GOT3 (cell line): ENCODE measurements at regions not wholly inside any gene's neighbourhood (a gene's known extent, or its start where the extent isn't known, plus 50 kb on each side); places are given as distances from the start of the nearest gene placed in this dataset.
"Not testable (repeated sequence)": the region's sequence is repeated elsewhere in the genome, so short reads cannot be mapped to it uniquely, and the experiment has no call there.

Experiments used
- DNase-seq: peaks from one replicate; lab custom pipeline; 2025; ENCODE audit warnings: mixed read lengths; lab: John Stamatoyannopoulos, UW

DNA sequence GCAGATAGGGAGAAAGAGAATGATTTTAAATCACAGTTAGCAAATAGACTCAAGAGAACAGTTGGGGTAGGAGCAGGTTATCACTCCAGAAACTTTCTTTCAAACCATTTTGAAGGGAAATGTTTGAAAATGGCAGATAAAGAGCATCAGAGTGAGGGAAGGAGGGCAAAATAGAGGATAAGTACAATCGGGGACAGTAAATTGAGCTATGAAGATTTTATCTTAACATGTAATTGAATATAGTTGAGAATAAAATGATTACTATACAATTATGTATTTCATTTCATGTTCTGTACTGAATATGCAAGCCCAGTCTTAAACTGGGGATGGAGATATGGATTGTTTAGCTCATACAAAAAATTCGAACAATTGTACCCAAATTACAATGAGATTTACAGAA lies 54.0 kb downstream of the MAP10 start:
- no peak for DNase-seq

DNA sequence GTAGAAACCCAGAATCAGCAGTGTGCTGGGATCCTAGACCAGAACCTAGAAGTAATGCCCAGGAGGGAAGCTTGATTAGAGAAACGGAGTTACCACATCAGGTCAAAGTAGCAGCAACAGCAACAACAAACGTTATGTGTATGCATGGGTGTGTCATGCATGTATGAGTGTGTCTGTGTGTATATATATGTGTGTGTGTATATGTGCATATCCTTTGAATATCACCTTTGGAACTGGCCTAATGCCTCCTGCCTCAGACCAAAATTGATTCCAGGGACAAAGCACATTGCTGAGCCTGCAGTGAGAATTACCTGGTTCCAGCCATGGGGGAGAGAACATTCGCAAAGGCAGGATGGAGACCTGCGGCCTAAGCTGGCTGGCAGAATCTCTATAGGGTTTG lies 55.9 kb downstream of the MAP10 start:
- DNase-seq = no peak

DNA sequence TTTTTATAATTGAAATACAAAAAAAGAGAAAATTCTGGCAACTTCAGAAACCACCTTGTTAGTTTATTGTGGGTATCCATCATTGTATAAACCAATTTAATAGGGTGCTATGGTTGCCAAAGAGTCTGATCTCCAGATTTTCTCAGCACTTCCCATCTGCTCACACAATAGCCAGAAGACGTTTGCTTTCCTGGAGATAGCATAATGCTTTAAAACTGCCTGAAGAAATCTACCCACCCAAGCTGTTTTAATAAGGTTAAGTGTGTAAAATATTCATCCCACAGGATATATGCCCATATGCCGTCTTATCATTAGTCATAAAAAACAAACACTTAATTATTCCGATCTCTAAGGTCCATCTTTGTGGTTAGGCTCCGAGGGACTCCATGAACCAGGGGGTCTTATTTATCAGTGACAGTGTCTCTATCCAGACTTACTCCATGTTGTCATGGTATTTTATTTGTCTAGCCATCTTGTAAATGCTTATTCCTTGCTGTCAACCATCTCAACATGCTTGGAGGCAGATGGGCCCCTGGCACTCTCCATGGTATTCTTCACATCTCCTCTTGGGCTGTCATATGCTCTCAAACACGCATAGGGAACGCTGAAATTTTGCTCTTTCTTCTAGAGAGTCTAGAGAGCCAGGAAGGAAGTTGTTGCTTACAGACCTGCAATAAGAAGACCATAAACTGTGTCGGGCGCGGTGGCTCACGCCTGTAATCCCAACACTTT lies 58.5 kb downstream of the MAP10 start:
- no peak for DNase-seq

DNA sequence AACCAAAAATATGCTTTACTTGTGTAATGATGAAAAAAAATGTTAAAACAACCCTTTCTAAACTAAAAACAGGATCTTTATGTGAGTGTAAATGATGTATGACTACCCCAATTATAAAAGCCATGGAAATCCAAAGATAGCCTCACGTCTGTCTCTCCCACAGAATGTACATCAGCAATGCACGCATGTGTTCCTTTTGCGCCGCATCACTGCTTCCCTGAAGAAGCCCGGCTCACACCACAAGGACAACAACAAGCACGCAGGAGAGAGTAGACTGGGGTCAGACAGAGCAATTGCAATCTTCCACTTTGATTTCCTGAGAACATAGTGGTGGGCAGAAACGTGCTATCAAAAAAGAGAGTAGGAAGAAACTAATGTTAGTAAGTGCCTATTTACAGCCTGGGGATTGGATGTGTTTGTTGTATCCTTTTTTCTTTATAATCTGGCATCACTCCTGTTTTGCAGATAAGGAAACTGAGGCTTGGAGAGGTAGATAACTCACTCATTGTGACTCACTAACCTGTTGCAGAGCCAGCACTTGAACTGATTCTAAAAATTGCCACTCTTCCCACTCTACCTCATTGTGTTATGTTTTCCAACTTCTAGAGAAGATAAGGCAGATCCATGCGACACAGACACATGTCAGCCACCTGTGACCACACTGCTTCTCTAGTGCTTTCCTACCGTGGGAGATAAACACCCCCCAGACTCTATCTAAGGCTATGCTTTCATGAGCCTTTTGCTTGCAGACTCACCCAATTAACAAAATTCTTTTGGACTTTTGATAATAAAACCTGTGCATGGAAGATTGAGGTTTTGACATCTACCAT lies 60.1 kb downstream of the MAP10 start:
- no peak for DNase-seq

DNA sequence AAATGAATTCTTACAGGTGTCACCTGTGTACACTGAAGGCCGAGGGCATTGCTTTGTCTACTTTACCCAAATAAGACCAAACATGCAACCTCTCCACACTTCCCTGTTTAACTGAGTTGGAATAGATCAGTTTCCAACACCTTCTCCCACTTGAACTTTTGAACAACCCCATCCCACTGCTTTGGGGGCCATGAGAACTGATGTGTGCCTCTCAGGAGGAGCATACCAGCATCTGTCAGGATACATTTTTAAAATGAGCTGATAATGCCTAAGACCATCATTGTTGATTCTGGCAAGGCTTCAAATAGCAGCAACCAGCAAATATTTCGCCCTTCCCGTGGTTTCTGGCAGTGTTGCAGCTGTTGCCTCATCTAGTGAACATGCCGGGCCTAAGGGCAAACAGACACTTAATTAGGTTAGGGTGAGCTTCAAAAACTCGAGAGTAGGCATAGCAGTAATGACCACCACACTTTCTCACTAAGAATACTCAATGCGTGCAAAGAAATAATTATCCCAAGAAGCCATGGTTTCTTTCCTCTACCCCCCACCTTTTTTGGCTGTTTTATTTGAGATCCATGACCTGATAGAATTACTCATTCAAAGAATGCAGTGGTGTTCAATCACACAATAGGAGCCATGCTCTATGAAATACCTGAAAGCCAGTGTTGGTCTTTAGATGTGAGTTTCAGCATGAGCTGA lies 63.7 kb downstream of the MAP10 start:
- DNase-seq = peak; percentile 76

DNA sequence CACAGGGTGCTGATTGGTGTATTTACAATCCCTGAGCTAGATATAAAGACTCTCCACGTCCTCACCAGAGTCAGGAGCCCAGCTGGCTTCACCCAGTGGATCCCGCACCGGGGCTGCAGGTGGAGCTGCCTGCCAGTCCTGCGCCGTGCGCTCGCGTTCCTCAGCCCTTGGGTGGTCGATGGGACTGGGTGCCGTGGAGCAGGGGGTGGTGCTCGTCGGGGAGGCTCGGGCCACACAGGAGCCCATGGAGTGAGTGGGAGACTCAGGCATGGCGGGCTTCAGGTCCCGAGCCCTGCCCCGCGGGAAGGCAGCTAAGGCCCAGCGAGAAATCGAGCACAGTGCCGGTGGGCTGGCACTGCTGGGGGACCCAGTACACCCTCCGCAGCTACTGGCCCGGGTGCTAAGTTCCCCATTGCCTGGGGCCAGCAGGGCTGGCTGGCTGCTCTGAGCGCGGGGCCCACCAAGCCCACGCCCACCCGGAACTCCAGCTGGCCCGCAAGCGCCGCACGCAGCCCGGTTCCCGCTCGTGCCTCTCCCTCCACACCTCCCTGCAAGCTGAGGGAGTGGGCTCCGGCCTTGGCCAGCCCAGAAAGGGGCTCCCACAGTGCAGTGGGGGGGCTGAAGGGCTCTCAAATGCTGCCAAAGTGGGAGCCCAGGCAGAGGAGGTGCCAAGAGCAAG lies 66.2 kb downstream of the MAP10 start:
- DNase-seq = not testable (repeated sequence)

DNA sequence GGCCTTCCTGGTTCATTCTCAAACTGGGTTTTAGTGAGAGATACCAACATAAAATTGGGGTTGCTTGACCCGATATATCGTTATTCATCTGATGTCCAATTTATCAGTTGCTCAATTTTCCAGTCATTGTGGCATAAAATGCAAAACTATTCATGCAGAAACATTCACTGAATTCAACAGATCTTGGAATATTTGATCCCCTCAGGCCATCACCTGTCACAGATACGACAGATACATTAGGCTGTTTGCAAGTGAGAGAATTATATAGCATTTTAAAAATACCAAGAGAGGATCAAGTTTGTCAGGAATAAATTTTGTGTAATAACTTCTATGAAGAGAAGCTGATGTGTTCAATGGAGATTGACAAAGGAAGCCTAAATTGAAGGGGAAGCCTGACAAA lies 67.1 kb downstream of the MAP10 start:
- no peak for DNase-seq

DNA sequence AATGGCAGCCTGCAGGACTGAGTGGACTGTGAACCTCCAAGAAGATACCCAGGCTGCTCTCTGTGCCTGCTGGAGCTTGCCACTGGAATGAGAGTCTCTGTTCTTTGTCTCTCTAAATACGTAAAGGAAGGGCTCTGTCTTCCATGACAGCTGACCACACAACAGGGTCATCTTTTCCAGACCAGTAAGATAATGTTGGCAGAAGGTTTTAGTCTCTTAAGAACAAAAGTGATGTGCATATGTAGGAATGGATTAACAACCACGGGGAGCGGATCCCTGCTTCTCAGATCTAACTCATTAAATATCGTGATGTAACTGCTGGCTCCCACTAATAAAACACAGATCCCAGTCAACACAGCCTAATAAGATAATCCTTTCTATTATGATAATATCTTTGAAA lies 67.5 kb downstream of the MAP10 start:
- DNase-seq = no peak

DNA sequence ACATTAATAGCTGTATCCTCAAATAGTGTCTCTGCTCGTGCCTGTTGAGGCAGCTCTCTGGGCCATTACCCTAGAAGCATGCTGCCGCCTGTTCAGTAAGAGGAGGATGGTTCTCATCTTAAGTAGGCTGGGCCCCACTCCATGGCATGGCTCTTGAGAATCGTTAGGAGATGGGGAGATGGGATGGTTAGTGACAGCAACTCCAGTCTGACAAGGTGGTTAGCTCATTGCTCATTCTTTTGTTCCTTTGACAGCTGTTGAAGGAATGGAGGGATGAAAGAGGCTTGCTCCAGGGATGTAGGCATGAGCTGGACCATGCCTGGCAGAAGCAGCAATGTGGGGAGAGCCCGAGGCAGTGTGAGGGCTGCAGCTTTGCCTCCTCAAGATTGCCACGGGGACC lies 68.2 kb downstream of the MAP10 start:
- no peak for DNase-seq

DNA sequence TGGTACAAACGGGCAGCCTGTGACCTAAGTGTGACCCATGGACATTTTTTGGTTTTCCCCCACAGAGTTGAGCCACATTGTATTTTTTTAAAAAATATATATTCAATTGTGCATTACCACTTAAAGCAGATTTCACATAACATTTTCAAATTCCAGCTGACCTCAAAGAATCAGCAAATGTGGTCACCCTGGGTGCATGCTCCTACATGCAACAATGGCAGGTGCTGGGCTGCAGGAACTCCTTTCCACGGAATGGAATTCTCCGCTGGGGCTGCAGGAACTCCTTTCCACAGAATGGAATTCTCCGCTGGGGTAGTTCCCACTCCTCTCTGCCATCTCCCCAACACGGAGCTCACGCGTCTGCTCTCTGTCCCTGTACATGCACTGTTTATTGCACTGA lies 68.7 kb downstream of the MAP10 start:
- DNase-seq = no peak

DNA sequence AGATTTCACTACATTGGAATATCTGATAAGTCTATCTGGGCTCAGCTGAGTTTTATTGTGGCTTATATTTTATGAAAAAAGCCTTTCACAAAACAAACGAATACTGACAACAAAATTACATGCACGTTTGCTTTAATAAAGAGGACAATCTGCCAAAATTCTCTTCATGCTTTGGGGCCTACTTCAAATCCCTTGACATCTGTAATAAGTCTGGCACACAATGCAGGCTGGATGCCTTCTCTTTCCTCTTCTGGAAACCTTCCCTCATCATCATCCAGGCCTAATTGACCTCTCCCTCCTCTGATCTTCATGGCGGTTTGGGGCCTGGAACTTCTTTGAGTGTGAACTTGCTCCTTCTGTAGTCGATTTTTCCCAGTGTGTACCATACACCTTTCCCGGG lies 70.3 kb downstream of the MAP10 start:
- DNase-seq = no peak

DNA sequence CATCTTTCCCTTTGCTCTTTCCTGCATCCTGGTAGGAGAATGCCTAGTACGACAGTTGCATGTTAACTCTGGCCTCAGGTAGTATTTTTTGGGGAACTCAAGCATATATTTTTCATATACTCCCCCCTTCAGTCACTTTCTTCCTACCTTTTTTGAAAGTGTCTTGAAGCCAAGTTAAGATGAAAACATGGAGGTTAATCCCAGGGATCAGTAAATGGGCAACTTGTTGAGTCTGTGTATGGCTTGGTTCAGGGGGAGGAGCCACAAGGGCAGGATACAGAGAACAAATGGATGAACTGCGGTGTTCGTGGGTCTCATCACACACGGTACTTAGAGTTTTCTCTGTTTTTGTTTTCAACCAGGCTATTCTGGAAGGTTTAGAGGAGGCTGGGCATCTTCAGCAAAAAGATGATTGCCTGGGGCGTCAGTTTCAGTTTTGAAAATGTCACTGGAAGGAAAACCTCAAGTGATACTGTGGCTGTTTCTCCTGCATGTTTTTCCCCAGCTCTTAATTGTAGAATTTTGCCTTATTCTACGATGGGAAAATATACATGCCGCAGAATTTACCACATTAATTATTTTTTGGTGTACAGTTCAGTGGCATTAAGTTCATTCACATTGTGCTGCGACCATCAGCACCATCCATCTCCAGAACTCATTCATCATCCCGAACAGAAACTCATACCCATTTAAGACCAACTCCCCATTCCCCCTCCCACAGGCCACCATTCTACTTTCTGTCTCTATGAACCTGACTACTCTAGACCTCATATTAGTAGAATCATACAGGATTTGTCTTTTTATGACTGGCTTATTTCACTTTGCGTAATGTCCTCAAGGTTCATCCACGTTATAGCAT lies 71.5 kb downstream of the MAP10 start:
- DNase-seq = no peak

DNA sequence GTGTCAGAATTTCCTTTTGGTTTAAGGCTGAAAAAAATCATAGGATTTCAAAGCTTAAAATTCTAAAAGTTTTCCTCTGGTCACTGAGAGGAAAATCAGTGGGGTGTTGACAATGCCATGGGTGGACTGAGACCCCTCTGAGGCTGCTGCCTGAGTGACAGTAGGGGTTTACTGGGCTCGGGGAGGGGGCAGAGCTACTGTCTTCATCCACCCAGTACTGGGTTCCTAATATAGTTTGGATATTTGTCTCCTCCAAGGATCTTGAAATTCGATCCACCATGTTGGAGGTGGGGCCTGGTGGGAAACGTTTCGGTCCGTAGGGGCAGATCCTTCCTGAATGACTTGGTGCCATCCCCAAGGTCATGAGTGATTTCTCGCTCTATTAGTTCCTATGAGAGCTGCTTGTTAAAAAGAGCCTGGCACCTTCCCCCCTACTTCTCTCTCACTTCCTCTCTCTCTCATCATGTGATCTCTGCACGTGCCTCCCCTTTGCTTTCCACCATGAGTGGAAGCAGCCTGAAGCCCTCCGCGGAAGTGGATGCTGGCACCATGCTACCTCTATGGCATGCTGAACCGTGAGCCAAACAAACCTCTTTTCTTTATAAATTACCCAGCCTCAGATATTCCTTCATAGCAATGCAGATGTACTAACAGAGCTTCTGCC lies 72.3 kb downstream of the MAP10 start:
- DNase-seq = no peak

DNA sequence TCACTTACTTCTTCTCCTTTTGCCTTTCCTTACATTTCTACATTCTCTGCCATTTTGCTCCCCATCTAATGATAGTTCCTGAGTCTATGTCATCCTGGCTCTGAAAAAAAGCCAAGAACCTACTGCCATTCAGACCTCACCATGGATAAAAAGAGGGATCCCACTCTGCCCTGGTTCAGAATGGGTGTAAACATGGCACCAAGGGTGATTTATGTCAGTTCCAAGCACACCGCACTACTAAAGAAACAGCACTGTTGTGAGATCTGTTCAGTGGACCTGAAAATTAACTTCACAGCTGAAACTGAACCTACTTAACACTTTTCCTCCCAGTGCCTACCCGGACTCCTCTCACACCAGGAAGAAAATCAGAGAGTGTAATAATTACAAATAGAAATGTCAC lies 72.3 kb upstream of the NTPCR start:
- DNase-seq = no peak

DNA sequence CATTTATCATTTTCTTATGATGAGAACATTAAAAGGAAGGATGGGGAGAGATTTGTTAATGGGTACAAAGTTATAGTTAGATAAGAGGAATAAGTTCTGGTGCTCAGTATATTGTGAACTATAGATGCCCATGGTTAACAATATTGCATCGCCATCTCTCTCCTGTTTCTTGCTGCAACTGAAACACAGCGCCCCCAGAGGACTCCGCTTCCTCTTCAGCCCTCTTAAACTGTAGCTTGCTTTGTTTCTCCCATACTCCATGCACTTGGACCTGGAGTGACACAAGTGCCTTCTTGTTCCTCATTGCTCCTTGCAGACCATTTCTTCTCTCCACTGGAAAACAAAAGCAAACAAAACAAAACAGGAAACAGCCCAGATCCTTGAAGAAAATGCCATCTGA lies 70.1 kb upstream of the NTPCR start:
- no peak for DNase-seq

DNA sequence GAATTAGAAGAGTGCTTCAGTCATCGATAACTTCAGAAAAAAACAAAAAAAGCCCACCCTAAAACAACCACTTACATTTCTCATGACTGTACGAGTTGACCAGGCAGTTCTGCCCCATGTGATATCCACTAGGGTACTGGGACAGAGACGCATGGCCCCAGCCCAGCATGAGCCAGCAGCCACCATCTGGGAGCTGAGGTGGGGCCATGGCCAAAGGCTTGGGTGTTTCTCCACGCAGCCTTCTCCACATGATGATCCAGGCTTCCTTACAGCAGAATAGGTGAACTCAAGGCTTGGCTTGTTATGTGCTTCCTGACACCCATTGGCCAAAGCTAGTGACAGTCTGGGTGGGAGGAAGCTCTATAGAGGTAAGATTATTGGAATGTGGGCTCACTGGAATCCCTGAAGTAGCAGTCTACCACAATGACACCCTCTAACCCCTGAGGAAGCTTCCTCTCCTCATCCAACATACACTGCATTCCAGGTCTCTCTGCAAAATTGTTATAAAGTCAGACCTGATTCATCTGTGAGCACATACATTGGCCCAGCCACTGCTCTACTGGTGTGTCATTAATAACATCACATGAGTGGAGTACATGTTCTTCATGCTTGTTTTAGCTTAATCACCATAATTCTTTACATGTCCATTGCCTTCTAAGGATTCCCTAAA lies 66.3 kb upstream of the NTPCR start:
- no peak for DNase-seq

DNA sequence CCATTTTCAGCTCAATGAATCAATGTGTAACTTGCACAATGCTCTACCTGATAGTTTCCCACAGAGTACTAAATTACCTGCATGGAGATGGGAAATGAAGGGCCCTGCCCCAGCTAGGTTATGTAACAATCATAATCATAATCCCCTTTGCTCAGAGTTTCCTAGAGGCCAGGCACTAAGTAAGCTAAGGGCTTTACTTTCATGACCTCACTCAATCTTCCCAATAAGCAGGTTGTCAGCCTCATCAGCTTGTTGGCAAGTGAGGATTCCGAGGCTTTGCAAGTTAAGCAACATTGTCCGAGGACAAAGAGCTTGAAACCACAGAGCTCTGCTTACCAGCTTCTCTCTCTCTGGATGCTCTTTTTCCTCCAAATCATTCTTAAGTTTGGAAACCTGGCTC lies 64.1 kb upstream of the NTPCR start:
- DNase-seq = no peak

DNA sequence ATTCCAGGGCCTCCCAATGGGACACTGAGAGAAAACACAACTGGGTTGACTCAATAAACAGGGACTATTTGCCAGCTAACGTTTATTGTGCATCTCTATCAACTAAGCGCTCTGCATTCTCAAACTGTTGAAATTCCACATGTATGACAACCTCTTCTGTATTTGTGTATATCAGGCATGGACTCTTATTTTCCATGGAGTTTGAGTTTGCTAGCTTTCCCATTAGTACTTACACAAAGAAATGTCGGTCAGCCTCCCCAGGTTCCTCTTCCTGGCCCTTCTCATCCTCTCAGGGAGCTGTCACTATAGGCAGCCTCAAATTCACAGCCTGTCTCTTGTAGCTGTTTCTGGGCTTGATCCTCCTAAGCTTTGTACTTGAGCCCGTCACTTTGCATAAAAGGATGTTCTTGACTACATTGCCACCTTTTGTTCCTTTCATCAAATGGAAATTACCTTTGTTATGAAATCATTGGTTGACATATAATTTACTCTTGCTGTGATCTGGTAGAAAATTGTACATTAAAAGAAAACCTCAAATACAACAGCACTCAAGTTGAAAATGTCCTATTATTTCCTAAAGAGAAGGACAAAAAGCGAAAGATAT lies 60.0 kb upstream of the NTPCR start:
- no peak for DNase-seq

DNA sequence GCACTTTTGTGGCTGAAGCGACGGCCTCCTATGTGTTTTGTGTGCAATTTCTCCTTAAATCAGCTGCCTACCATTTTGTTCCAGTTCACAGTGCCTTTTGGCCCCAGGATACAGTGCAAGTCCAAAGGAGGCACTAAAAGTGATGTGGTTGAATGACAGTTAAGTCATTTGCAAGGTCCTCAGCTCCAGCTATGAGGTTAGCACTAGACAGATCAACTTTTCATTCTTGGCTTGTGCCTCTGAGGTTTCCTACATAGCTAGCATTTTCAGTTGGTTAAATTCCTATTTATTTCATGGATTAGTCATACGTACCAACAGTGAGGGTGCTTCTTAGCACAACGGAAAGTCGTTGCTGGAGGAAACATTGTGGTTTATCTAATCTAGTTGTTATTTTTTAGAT lies 59.3 kb upstream of the NTPCR start:
- no peak for DNase-seq
